GM23338 (cell line): ENCODE measurements at regions not wholly inside any gene's neighbourhood (a gene's known extent, or its start where the extent isn't known, plus 50 kb on each side); places are given as distances from the start of the nearest gene placed in this dataset.

Experiments
- ATAC-seq: fragments of 200-7000 bp; cut with Tn5 transposase; 3 replicates; pipeline ENCODE4 v1.9.1; 2020
- DNase-seq: peaks from one replicate; pipeline ENCODE4 v3.0.0-alpha.2; 2015; ENCODE audit warnings: low spot score
- H2AFZ ChIP-seq: fragments of 200-600 bp; sonication (generic); 2 replicates; pipeline ENCODE4 v1.8.0; 2016; ENCODE audit warnings: antibody characterized with exemption, mild to moderate bottlenecking, moderate library complexity
- H3F3A ChIP-seq: fragments of 200-600 bp; sonication (generic); replicated peaks from 2 replicates; pipeline ENCODE4 v1.8.0; 2017; ENCODE audit warnings: antibody characterized with exemption, mixed run types, low read depth
- H3K27ac ChIP-seq: fragments of 200-600 bp; sonication (generic); 2 replicates; pipeline ENCODE4 v1.6.1; 2016; ENCODE audit warnings: low read depth
- H3K27me3 ChIP-seq: fragments of 200-600 bp; sonication (generic); 2 replicates; pipeline ENCODE4 v1.8.0; 2016; ENCODE audit warnings: mild to moderate bottlenecking, mixed run types, moderate library complexity; ENCODE audit not compliant: insufficient read depth
- H3K36me3 ChIP-seq: fragments of 200-600 bp; sonication (generic); 2 replicates; pipeline ENCODE4 v1.8.0; 2016; ENCODE audit warnings: mild to moderate bottlenecking; ENCODE audit not compliant: insufficient read depth
- H3K4me1 ChIP-seq: fragments of 200-600 bp; sonication (generic); 2 replicates; pipeline ENCODE4 v1.8.0; 2016; ENCODE audit warnings: mild to moderate bottlenecking, moderate library complexity; ENCODE audit not compliant: insufficient read depth
- H3K4me2 ChIP-seq: fragments of 200-600 bp; sonication (generic); 2 replicates; pipeline ENCODE4 v1.7.1; 2017; ENCODE audit warnings: mixed run types
- H3K4me3 ChIP-seq: fragments of 200-600 bp; sonication (generic); 2 replicates; pipeline ENCODE4 v1.6.1; 2016; ENCODE audit warnings: mixed run types
- H3K79me2 ChIP-seq: fragments of 200-600 bp; sonication (generic); replicated peaks from 2 replicates; pipeline ENCODE4 v1.8.0; 2017; ENCODE audit warnings: mild to moderate bottlenecking; ENCODE audit not compliant: insufficient read depth
- H3K9me2 ChIP-seq: fragments of 200-600 bp; sonication (generic); 2 replicates; pipeline ENCODE4 v1.8.0; 2017; ENCODE audit not compliant: insufficient read depth
- H4K20me1 ChIP-seq: fragments of 200-600 bp; sonication (generic); replicated peaks from 2 replicates; pipeline ENCODE4 v1.8.0; 2017; ENCODE audit warnings: mild to moderate bottlenecking; ENCODE audit not compliant: insufficient read depth
- H3K27ac Mint-ChIP-seq: 2 replicates; pipeline ENCODE4 v1.8.0; 2020; ENCODE audit warnings: inconsistent platforms, mild to moderate bottlenecking, moderate library complexity, mixed read lengths
- H3K27me3 Mint-ChIP-seq: 3 replicates; pipeline ENCODE4 v1.8.0; 2022; ENCODE audit warnings: low read depth, mild to moderate bottlenecking, moderate library complexity, mixed read lengths, inconsistent platforms; ENCODE audit not compliant: insufficient read depth, poor library complexity
- H3K36me3 Mint-ChIP-seq: 3 replicates; pipeline ENCODE4 v1.8.0; 2021; ENCODE audit warnings: low read depth, mild to moderate bottlenecking, inconsistent platforms, moderate library complexity, mixed read lengths
- H3K4me1 Mint-ChIP-seq: 3 replicates; pipeline ENCODE4 v1.8.0; 2020; ENCODE audit warnings: mild to moderate bottlenecking, inconsistent platforms, mixed read lengths
- H3K4me3 Mint-ChIP-seq: 3 replicates; pipeline ENCODE4 v1.8.0; 2021; ENCODE audit warnings: moderate library complexity, mild to moderate bottlenecking, inconsistent platforms, mixed read lengths
- H3K9me3 Mint-ChIP-seq: 3 replicates; pipeline ENCODE4 v1.8.0; 2020; ENCODE audit warnings: moderate library complexity, mild to moderate bottlenecking, inconsistent platforms, mixed read lengths
- CREB1 ChIP-seq: fragments of 250-450 bp; sonication (Bioruptor Pico); IDR thresholded peaks from 2 replicates; pipeline ENCODE4 v1.5.0; 2020; ENCODE audit warnings: low read depth, mild to moderate bottlenecking, moderate library complexity
- EZH2 ChIP-seq: fragments of 200-600 bp; sonication (generic); IDR thresholded peaks from one replicate; pipeline ENCODE4 v1.8.0; 2017; ENCODE audit warnings: antibody characterized with exemption, mild to moderate bottlenecking, low read depth; ENCODE audit not compliant: unreplicated experiment
- NANOG ChIP-seq: IDR thresholded peaks from 2 replicates; pipeline ENCODE4 v1.6.1; 2016; ENCODE audit warnings: antibody characterized with exemption, borderline replicate concordance
- POLR2AphosphoS5 ChIP-seq: IDR thresholded peaks from 2 replicates; pipeline ENCODE4 v1.6.1; 2016; ENCODE audit warnings: antibody characterized with exemption, low read depth
- STAT1 ChIP-seq: IDR thresholded peaks from one replicate; pipeline ENCODE4 v1.6.1; 2016; ENCODE audit warnings: antibody characterized with exemption; ENCODE audit not compliant: unreplicated experiment
- ZNF114 ChIP-seq: fragments of 250-450 bp; sonication (Bioruptor Pico); IDR thresholded peaks from 2 replicates; pipeline ENCODE4 v1.5.0; 2020; ENCODE audit warnings: mild to moderate bottlenecking, moderate library complexity
- TF ChIP-seq, protein P1 (sequence below): IDR thresholded peaks from one replicate; pipeline ENCODE4 v1.6.1; 2018; ENCODE audit warnings: antibody characterized with exemption; ENCODE audit not compliant: unreplicated experiment

DNA sequence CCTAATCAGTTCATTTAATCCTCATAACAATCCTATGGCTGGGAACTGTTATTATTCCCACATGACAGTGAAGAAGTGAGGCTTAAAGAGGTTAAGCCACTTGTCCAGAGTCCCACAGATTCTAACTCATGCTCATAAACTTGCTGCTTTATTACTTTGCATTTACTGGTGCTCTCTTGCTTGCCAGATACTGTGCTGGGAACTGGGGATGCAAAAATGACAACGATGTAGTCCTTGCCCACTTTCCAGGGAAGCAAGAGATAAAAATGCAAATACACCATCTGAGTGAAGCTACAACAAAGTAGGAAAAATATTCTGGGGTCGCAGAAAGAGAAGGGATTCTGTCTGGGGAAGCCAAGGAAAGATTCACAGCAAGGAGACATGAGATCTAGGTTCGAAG is 335.0 kb downstream of the VPS13C start:
- Histone ChIP-seq H3K27me3 (peaks cover 2% of the 10 kb centered on the region; the same call in 1 of the 2 replicates), H3K79me2 (no peaks in the 10 kb centered on the region), H2AFZ (no peak overlapping the region), H4K20me1 (no peaks in the 10 kb centered on the region), H3K9me2 (peaks cover 6% of the 10 kb centered on the region; the same call in 1 of the 2 replicates), H3K4me1 (peaks cover 3% of the 10 kb centered on the region; the same call in 1 of the 2 replicates), H3K27ac (no peak overlapping the region), H3F3A (no peaks in the 10 kb centered on the region), H3K4me2 (no peak overlapping the region), H3K36me3 (no peaks in the 10 kb centered on the region), H3K4me3 (no peak overlapping the region)
- H3K4me1 Mint-ChIP-seq: peaks cover 5% of the 10 kb centered on the region
- no peaks in the 10 kb centered on the region for H3K9me3 Mint-ChIP-seq
- no peak for TF ChIP-seq ZNF114 (CRISPR knock-in tag)
- TF ChIP-seq EZH2: no peak
- no peak for TF ChIP-seq STAT1
- peaks cover 3% of the 10 kb centered on the region for H3K27me3 Mint-ChIP-seq
- no peak overlapping the region for H3K27ac Mint-ChIP-seq
- DNase-seq: no peak
- H3K36me3 Mint-ChIP-seq: no peaks in the 10 kb centered on the region
- H3K4me3 Mint-ChIP-seq: no peak overlapping the region
- no peak for ATAC-seq

DNA sequence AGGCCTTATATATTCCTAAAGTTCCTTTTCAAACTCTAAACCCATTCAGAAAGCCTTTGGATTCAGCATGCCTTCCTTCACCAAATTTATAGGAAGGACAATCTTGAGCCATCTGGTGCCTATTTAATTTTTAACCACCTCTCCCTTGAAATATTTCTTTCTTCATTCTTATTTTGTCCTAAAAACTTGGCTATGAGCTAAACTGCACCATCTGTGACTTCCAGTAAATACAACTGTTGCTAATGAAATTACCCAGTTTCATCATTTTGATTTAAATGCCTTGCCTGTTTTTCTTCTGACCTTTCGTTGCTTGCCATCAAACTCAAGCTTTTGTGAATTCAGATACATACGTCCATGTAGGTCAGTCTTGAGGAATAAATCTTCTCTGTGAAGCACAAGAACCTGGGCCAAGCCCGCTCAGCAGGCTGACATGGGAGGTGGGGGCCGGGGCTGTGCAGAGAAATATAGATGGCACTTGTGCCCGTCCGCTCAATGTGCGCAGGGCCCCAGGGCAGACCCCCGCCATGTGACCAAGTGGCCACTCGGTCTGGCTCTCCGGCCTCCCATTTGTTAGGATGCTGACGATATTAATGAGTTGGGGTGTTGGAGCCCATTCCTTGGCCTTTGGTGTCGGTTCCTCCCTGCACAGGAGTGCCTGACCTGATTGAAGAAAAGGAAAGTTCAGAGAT is 335.9 kb downstream of the VPS13C start:
- Histone ChIP-seq H3K4me3 (no peak overlapping the region), H4K20me1 (no peaks in the 10 kb centered on the region), H3F3A (no peaks in the 10 kb centered on the region), H2AFZ (no peak overlapping the region), H3K4me1 (peaks cover 6% of the 10 kb centered on the region; the same call in 1 of the 2 replicates), H3K36me3 (no peaks in the 10 kb centered on the region), H3K9me2 (peaks cover 6% of the 10 kb centered on the region; the same call in 1 of the 2 replicates), H3K79me2 (no peaks in the 10 kb centered on the region), H3K27me3 (peaks cover 9% of the 10 kb centered on the region; the same call in 1 of the 2 replicates), H3K27ac (no peak overlapping the region), H3K4me2 (no peak overlapping the region)
- no peak overlapping the region for H3K27ac Mint-ChIP-seq
- peaks cover 3% of the 10 kb centered on the region for H3K27me3 Mint-ChIP-seq
- ATAC-seq (no peak), DNase-seq (no peak)
- H3K4me3 Mint-ChIP-seq: no peak overlapping the region
- H3K4me1 Mint-ChIP-seq: peaks cover 7% of the 10 kb centered on the region
- TF ChIP-seq CREB1 (CRISPR knock-in tag) (no peak), NANOG (no peak), EZH2 (no peak), ZNF114 (CRISPR knock-in tag) (no peak), POLR2AphosphoS5 (no peak)
- TF ChIP-seq, protein P1, sequence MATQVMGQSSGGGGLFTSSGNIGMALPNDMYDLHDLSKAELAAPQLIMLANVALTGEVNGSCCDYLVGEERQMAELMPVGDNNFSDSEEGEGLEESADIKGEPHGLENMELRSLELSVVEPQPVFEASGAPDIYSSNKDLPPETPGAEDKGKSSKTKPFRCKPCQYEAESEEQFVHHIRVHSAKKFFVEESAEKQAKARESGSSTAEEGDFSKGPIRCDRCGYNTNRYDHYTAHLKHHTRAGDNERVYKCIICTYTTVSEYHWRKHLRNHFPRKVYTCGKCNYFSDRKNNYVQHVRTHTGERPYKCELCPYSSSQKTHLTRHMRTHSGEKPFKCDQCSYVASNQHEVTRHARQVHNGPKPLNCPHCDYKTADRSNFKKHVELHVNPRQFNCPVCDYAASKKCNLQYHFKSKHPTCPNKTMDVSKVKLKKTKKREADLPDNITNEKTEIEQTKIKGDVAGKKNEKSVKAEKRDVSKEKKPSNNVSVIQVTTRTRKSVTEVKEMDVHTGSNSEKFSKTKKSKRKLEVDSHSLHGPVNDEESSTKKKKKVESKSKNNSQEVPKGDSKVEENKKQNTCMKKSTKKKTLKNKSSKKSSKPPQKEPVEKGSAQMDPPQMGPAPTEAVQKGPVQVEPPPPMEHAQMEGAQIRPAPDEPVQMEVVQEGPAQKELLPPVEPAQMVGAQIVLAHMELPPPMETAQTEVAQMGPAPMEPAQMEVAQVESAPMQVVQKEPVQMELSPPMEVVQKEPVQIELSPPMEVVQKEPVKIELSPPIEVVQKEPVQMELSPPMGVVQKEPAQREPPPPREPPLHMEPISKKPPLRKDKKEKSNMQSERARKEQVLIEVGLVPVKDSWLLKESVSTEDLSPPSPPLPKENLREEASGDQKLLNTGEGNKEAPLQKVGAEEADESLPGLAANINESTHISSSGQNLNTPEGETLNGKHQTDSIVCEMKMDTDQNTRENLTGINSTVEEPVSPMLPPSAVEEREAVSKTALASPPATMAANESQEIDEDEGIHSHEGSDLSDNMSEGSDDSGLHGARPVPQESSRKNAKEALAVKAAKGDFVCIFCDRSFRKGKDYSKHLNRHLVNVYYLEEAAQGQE: no peak
- H3K9me3 Mint-ChIP-seq: no peaks in the 10 kb centered on the region
- H3K36me3 Mint-ChIP-seq: no peaks in the 10 kb centered on the region
